Neural cell (in vitro differentiated cells): ENCODE measurements at regions not wholly inside any gene's neighbourhood (a gene's known extent, or its start where the extent isn't known, plus 50 kb on each side); places are given as distances from the start of the nearest gene placed in this dataset.

Experiments used
- H2AFZ ChIP-seq: fragments of 200-600, 300-800 bp; sonication (generic), shearing (Covaris generic); 2 replicates; pipeline ENCODE4 v1.6.0; 2014; ENCODE audit warnings: low read depth, mild to moderate bottlenecking, antibody characterized with exemption, low read length, moderate library complexity
- H3F3A ChIP-seq: fragments of 200-600 bp; shearing (Covaris generic); 2 replicates; pipeline ENCODE4 v1.6.1; 2016; ENCODE audit warnings: mild to moderate bottlenecking, moderate library complexity, mixed read lengths, antibody characterized with exemption, low read length; ENCODE audit not compliant: insufficient read depth, poor library complexity, severe bottlenecking
- H3K27ac ChIP-seq: fragments of 200-600, 300-800 bp; sonication (generic), shearing (Covaris generic); 2 replicates; pipeline ENCODE4 v1.5.1; 2014; ENCODE audit warnings: mild to moderate bottlenecking, low read length, moderate library complexity
- H3K27me3 ChIP-seq: fragments of 300-800, 200-600 bp; sonication (generic), shearing (Covaris generic); 2 replicates; pipeline ENCODE4 v1.6.0; 2014; ENCODE audit warnings: mild to moderate bottlenecking, low read depth, low read length, moderate library complexity; ENCODE audit not compliant: insufficient read depth
- H3K36me3 ChIP-seq: fragments of 300-800, 200-600 bp; sonication (generic), shearing (Covaris generic); 2 replicates; pipeline ENCODE4 v1.5.1; 2014; ENCODE audit warnings: mild to moderate bottlenecking, antibody characterized with exemption, low read length, moderate library complexity; ENCODE audit not compliant: insufficient read depth
- H3K4me2 ChIP-seq: fragments of 300-800, 200-600 bp; sonication (generic), shearing (Covaris generic); 2 replicates; pipeline ENCODE4 v1.6.0; 2014; ENCODE audit warnings: mild to moderate bottlenecking, low read length
- H3K4me3 ChIP-seq: fragments of 300-800, 200-600 bp; sonication (generic), shearing (Covaris generic); 2 replicates; pipeline ENCODE4 v1.5.1; 2014; ENCODE audit warnings: mild to moderate bottlenecking, low read length, moderate library complexity
- H3K79me2 ChIP-seq: fragments of 200-600 bp; shearing (Covaris generic); replicated peaks from 2 replicates; pipeline ENCODE4 v1.6.0; 2014; ENCODE audit warnings: mild to moderate bottlenecking, low read length, moderate library complexity; ENCODE audit not compliant: insufficient read depth
- H3K9ac ChIP-seq: fragments of 300-800, 200-600 bp; sonication (generic), shearing (Covaris generic); 2 replicates; pipeline ENCODE4 v1.6.1; 2016; ENCODE audit warnings: mild to moderate bottlenecking, low read length, mixed read lengths
- H3K9me2 ChIP-seq: fragments of 200-600 bp; shearing (Covaris generic); 2 replicates; pipeline ENCODE4 v1.6.1; 2016; ENCODE audit warnings: mild to moderate bottlenecking, low read length, mixed read lengths; ENCODE audit not compliant: insufficient read depth
- H3K9me3 ChIP-seq: fragments of 200-600, 300-800 bp; sonication (generic), shearing (Covaris generic); 2 replicates; pipeline ENCODE4 v1.6.1; 2016; ENCODE audit warnings: mild to moderate bottlenecking, mixed run types, low read length, moderate library complexity, mixed read lengths
- H4K20me1 ChIP-seq: fragments of 200-600 bp; shearing (Covaris generic); 2 replicates; pipeline ENCODE4 v1.6.1; 2016; ENCODE audit warnings: mild to moderate bottlenecking, mixed run types; ENCODE audit not compliant: insufficient read depth
- EP300 ChIP-seq: fragments of 450-650 bp; conservative IDR thresholded peaks from 2 replicates; pipeline ENCODE4 v1.6.1; 2014; ENCODE audit warnings: antibody characterized with exemption, mild to moderate bottlenecking, moderate library complexity; ENCODE audit not compliant: poor library complexity, severe bottlenecking
- EZH2 ChIP-seq: fragments of 200-600, 300-800 bp; shearing (Covaris generic), sonication (generic); IDR thresholded peaks from 2 replicates; pipeline ENCODE4 v1.6.1; 2014; ENCODE audit warnings: antibody characterized with exemption, low read length, borderline replicate concordance, mild to moderate bottlenecking; ENCODE audit not compliant: insufficient read depth, poor library complexity, severe bottlenecking
- POLR2AphosphoS5 ChIP-seq: IDR thresholded peaks from 2 replicates; pipeline ENCODE4 v1.6.1; 2012
- RAD21 ChIP-seq: fragments of 450-650 bp; conservative IDR thresholded peaks from 2 replicates; pipeline ENCODE4 v1.6.1; 2014; ENCODE audit warnings: antibody characterized with exemption, mild to moderate bottlenecking, moderate library complexity
- SMC3 ChIP-seq: fragments of 450-650 bp; conservative IDR thresholded peaks from 2 replicates; pipeline ENCODE4 v1.6.1; 2014; ENCODE audit warnings: antibody characterized with exemption, mild to moderate bottlenecking, moderate library complexity; ENCODE audit not compliant: poor library complexity
- TAF1 ChIP-seq: IDR thresholded peaks from 2 replicates; pipeline ENCODE4 v1.6.1; 2012; ENCODE audit warnings: low read depth
- TF ChIP-seq, protein P1 (sequence below): IDR thresholded peaks from 2 replicates; pipeline ENCODE4 v1.6.1; 2012; ENCODE audit warnings: borderline replicate concordance
- TF ChIP-seq, protein P2 (sequence below): fragments of 450-650 bp; IDR thresholded peaks from 2 replicates; pipeline ENCODE4 v1.5.1; 2014; ENCODE audit warnings: antibody characterized with exemption, mild to moderate bottlenecking, moderate library complexity; ENCODE audit not compliant: poor library complexity, severe bottlenecking

DNA sequence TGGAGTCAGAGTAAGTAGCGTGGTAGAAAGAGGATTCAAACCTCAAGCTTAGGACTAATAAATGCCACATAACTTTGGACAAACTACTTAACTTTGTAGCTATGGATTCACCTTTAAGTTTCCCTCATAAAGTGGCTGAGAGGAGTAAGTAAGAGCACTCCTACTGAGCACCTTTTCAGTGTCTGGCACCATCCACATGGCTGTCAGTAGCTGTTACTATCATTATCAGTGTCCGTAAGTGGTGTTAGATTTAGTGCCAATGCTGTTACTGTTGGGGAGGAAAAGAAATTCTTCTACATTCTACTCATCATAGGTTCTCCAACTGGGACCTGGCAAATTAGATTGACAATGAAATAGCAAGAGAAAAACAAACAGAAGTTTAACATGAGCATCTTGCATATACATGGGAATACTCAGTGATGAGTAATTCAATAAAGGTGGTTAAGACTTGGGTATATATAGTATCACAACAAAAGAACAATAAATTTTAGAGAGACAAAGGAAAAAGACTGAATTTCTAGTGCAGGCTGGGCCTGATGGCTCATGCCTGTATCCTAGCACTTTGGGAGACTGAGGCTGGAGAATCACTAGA, 165.6 kb upstream of the NBEA start:
- H3K9me3 ChIP-seq = no peaks in the 10 kb centered on the region
- H4K20me1 ChIP-seq = no peaks in the 10 kb centered on the region
- no peaks in the 10 kb centered on the region for H3K79me2 ChIP-seq
- TF ChIP-seq POLR2AphosphoS5 (no peak), EP300 (no peak)
- TF ChIP-seq, protein P1, sequence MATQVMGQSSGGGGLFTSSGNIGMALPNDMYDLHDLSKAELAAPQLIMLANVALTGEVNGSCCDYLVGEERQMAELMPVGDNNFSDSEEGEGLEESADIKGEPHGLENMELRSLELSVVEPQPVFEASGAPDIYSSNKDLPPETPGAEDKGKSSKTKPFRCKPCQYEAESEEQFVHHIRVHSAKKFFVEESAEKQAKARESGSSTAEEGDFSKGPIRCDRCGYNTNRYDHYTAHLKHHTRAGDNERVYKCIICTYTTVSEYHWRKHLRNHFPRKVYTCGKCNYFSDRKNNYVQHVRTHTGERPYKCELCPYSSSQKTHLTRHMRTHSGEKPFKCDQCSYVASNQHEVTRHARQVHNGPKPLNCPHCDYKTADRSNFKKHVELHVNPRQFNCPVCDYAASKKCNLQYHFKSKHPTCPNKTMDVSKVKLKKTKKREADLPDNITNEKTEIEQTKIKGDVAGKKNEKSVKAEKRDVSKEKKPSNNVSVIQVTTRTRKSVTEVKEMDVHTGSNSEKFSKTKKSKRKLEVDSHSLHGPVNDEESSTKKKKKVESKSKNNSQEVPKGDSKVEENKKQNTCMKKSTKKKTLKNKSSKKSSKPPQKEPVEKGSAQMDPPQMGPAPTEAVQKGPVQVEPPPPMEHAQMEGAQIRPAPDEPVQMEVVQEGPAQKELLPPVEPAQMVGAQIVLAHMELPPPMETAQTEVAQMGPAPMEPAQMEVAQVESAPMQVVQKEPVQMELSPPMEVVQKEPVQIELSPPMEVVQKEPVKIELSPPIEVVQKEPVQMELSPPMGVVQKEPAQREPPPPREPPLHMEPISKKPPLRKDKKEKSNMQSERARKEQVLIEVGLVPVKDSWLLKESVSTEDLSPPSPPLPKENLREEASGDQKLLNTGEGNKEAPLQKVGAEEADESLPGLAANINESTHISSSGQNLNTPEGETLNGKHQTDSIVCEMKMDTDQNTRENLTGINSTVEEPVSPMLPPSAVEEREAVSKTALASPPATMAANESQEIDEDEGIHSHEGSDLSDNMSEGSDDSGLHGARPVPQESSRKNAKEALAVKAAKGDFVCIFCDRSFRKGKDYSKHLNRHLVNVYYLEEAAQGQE = no peak
- no peaks in the 10 kb centered on the region for H3K27me3 ChIP-seq
- no peak overlapping the region for H3K27ac ChIP-seq
- no peak overlapping the region for H3K4me2 ChIP-seq
- no peak overlapping the region for H3K9ac ChIP-seq
- H3K36me3 ChIP-seq = no peaks in the 10 kb centered on the region
- H3F3A ChIP-seq = no peaks in the 10 kb centered on the region
- H2AFZ ChIP-seq = no peak overlapping the region
- no peaks in the 10 kb centered on the region for H3K9me2 ChIP-seq
- no peak overlapping the region for H3K4me3 ChIP-seq

DNA sequence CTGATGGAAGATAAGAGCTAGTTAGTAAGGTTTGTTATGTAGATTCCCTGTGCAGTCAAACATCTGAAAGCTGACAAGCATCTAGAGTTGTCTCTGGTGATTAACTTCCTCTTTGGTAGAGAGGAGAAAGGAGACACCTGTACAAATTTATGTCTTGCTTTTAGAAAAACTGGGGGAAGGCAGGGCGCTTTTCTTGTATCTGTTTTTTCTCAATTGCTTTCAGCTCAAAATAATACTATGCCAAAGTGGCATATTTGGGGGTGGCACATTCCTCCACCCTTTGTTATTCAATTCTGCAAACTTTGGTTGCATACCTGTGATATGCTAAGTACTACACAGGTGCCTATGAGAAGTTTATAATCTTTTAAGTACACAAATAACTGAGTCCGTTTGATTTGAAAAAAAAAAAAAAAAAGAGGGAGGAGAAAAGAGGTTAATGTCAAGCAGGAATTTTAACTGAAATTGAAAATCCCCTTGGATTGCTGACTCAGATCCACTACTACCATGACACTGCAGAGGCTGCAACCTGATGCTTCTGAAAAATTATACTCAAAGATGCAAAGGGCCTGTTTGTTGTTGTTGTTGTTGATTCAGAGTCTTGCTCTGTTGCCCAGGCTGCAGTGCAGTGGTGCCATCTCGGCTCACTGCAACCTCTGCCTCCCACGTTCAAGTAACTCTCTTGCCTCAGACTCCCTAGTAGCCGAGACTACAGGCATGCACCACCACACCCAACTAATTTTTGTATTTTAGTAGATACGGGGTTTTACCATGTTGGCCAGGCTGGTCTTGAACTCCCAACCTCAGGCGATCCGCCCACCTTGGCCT, 164.8 kb upstream of the NBEA start:
- H4K20me1 ChIP-seq = no peaks in the 10 kb centered on the region
- TF ChIP-seq TAF1 = no peak
- TF ChIP-seq, protein P2, sequence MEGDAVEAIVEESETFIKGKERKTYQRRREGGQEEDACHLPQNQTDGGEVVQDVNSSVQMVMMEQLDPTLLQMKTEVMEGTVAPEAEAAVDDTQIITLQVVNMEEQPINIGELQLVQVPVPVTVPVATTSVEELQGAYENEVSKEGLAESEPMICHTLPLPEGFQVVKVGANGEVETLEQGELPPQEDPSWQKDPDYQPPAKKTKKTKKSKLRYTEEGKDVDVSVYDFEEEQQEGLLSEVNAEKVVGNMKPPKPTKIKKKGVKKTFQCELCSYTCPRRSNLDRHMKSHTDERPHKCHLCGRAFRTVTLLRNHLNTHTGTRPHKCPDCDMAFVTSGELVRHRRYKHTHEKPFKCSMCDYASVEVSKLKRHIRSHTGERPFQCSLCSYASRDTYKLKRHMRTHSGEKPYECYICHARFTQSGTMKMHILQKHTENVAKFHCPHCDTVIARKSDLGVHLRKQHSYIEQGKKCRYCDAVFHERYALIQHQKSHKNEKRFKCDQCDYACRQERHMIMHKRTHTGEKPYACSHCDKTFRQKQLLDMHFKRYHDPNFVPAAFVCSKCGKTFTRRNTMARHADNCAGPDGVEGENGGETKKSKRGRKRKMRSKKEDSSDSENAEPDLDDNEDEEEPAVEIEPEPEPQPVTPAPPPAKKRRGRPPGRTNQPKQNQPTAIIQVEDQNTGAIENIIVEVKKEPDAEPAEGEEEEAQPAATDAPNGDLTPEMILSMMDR = no peak
- no peak for TF ChIP-seq EP300
- TF ChIP-seq SMC3 = no peak
- no peak for TF ChIP-seq POLR2AphosphoS5
- TF ChIP-seq RAD21 = no peak
- TF ChIP-seq, protein P1 = no peak
- no peak for TF ChIP-seq EZH2
- no peaks in the 10 kb centered on the region for H3K36me3 ChIP-seq
- H3K4me2 ChIP-seq = no peak overlapping the region
- H3F3A ChIP-seq = no peaks in the 10 kb centered on the region
- H3K9me2 ChIP-seq = no peaks in the 10 kb centered on the region
- no peak overlapping the region for H3K27ac ChIP-seq
- H3K79me2 ChIP-seq = no peaks in the 10 kb centered on the region
- no peak overlapping the region for H2AFZ ChIP-seq
- H3K27me3 ChIP-seq = no peaks in the 10 kb centered on the region
- no peak overlapping the region for H3K4me3 ChIP-seq
- H3K9me3 ChIP-seq = no peaks in the 10 kb centered on the region
- H3K9ac ChIP-seq = no peak overlapping the region
